Trophoblast cell (in vitro differentiated cells and primary cell): ENCODE measurements at regions not wholly inside any gene's neighbourhood (a gene's known extent, or its start where the extent isn't known, plus 50 kb on each side); places are given as distances from the start of the nearest gene placed in this dataset.

Experiments used
- DNase-seq, 2 donors: peaks; one replicate each; pipeline ENCODE4 v3.0.0-alpha.2; 2016
- H2AFZ ChIP-seq: 2 replicates; pipeline ENCODE4 v1.6.1; 2013; ENCODE audit warnings: low read length, moderate library complexity, mild to moderate bottlenecking; ENCODE audit not compliant: insufficient read depth, poor library complexity
- H2AK5ac ChIP-seq: 2 replicates; pipeline ENCODE4 v1.6.1; 2013; ENCODE audit warnings: mild to moderate bottlenecking, low read length
- H2BK120ac ChIP-seq: 2 replicates; pipeline ENCODE4 v1.6.1; 2013; ENCODE audit warnings: low read length, mild to moderate bottlenecking, moderate library complexity; ENCODE audit not compliant: insufficient read depth, poor library complexity
- H2BK12ac ChIP-seq: 2 replicates; pipeline ENCODE4 v1.6.1; 2013; ENCODE audit warnings: mild to moderate bottlenecking, low read length, moderate library complexity
- H2BK5ac ChIP-seq: 2 replicates; pipeline ENCODE4 v1.6.1; 2013; ENCODE audit warnings: low read length, low read depth, moderate library complexity, mild to moderate bottlenecking; ENCODE audit not compliant: poor library complexity
- H3K14ac ChIP-seq: 2 replicates; pipeline ENCODE4 v1.6.1; 2013; ENCODE audit warnings: mild to moderate bottlenecking, low read length
- H3K18ac ChIP-seq: 2 replicates; pipeline ENCODE4 v1.6.1; 2013; ENCODE audit warnings: mild to moderate bottlenecking, low read length
- H3K23ac ChIP-seq: 2 replicates; pipeline ENCODE4 v1.6.1; 2013; ENCODE audit warnings: low read length
- H3K27ac ChIP-seq: 2 replicates; pipeline ENCODE4 v1.5.1; 2013; ENCODE audit warnings: low read depth, mild to moderate bottlenecking, inconsistent platforms, low read length, moderate library complexity
- H3K27me3 ChIP-seq: 2 replicates; pipeline ENCODE4 v1.6.1; 2013; ENCODE audit warnings: inconsistent platforms, mild to moderate bottlenecking, low read length, moderate library complexity; ENCODE audit not compliant: insufficient read depth
- H3K36me3 ChIP-seq, 2 experiments: 1 replicate in 1 of 2; 2 replicates in 1 of 2; pipeline ENCODE4 v1.6.1; 2013; ENCODE audit warnings: low read length in 2 of 2, mild to moderate bottlenecking in 2 of 2, moderate library complexity in 1 of 2; ENCODE audit not compliant: insufficient read depth in 2 of 2, control insufficient read depth in 1 of 2
- H3K4ac ChIP-seq: 2 replicates; pipeline ENCODE4 v1.6.1; 2013; ENCODE audit warnings: low read depth, mild to moderate bottlenecking, low read length, moderate library complexity
- H3K4me1 ChIP-seq, 2 experiments: 1 replicate in 1 of 2; 2 replicates in 1 of 2; pipeline ENCODE4 v1.6.1; 2013; ENCODE audit warnings: low read length in 2 of 2, mild to moderate bottlenecking in 2 of 2, moderate library complexity in 1 of 2; ENCODE audit not compliant: insufficient read depth in 2 of 2, control insufficient read depth in 1 of 2
- H3K4me2 ChIP-seq: 2 replicates; pipeline ENCODE4 v1.6.1; 2013; ENCODE audit warnings: inconsistent platforms, mild to moderate bottlenecking, low read length, moderate library complexity
- H3K4me3 ChIP-seq: 2 replicates; pipeline ENCODE4 v1.5.1; 2013; ENCODE audit warnings: mild to moderate bottlenecking, low read depth, low read length, inconsistent platforms
- H3K79me1 ChIP-seq: one replicate; pipeline ENCODE4 v1.6.1; 2013; ENCODE audit warnings: low read length
- H3K79me2 ChIP-seq: 2 replicates; pipeline ENCODE4 v1.6.1; 2013; ENCODE audit warnings: low read length, mild to moderate bottlenecking; ENCODE audit not compliant: control insufficient read depth, insufficient read depth, poor library complexity
- H3K9ac ChIP-seq: 2 replicates; pipeline ENCODE4 v1.6.1; 2013; ENCODE audit warnings: mild to moderate bottlenecking, low read length
- H3K9me3 ChIP-seq: 2 replicates; pipeline ENCODE4 v1.6.1; 2013; ENCODE audit warnings: low read depth, mild to moderate bottlenecking, control low read depth, inconsistent platforms, low read length; ENCODE audit not compliant: insufficient read depth
- H4K12ac ChIP-seq: 2 replicates; pipeline ENCODE4 v1.6.1; 2013; ENCODE audit warnings: low read depth, mild to moderate bottlenecking, low read length, moderate library complexity
- H4K8ac ChIP-seq: 2 replicates; pipeline ENCODE4 v1.6.1; 2013; ENCODE audit warnings: low read depth, mild to moderate bottlenecking, low read length, moderate library complexity
- H4K91ac ChIP-seq: one replicate; pipeline ENCODE4 v1.6.1; 2013; ENCODE audit warnings: low read depth, mild to moderate bottlenecking, low read length, moderate library complexity
- WGBS: extraction: QIAGEN DNeasy Blood & Tissue Kit; methylation state at CpG from one replicate; pipeline ENCODE4 v1.1.7; 2013; ENCODE audit warnings: missing lambda C conversion rate; ENCODE audit not compliant: insufficient read length, insufficient coverage; ENCODE audit errors: extremely low coverage; 5-methylcytosine and 5-hydroxymethylcytosine counted together

- Histone ChIP-seq H3K4ac (no peak overlapping the region), H3K18ac (no peak overlapping the region), H3K27me3 (no peaks in the 10 kb centered on the region), H3K79me1 (no peaks in the 10 kb centered on the region), H4K8ac (no peak overlapping the region), H4K91ac (no peak overlapping the region), H3K9me3 (no peaks in the 10 kb centered on the region), H3K4me2 (no peak overlapping the region), H3K4me1 (no peaks in the 10 kb centered on the region), H2AFZ (no peak overlapping the region), H3K9ac (no peak overlapping the region), H4K12ac (no peak overlapping the region), H3K23ac (no peak overlapping the region), H2BK120ac (no peak overlapping the region), H3K4me3 (no peak overlapping the region), H3K79me2 (no peaks in the 10 kb centered on the region), H3K36me3 (no peaks in the 10 kb centered on the region), H2AK5ac (no peak overlapping the region), H3K14ac (no peak overlapping the region), H2BK12ac (no peak overlapping the region), H2BK5ac (no peak overlapping the region), H3K27ac (no peak overlapping the region)
- no CpG with 5 or more reads among the region's 4 CpGs for WGBS
- DNase-seq: no peak
These were observed 183.5 kb upstream of the GDNF start for GRCh38 chr5:38023371-38023770.

- DNase-seq: no peak
These were observed 182.8 kb upstream of the GDNF start for GRCh38 chr5:38022631-38023030.

GRCh38 chr5:38018016-38018415, 178.2 kb upstream of the GDNF start:
- Histone ChIP-seq H3K9ac (no peak overlapping the region), H2BK120ac (no peak overlapping the region), H3K4ac (no peak overlapping the region), H4K12ac (no peak overlapping the region), H3K79me2 (no peaks in the 10 kb centered on the region), H2AK5ac (no peak overlapping the region), H2BK5ac (no peak overlapping the region), H3K9me3 (no peaks in the 10 kb centered on the region), H3K18ac (no peak overlapping the region), H3K4me3 (no peak overlapping the region), H2BK12ac (no peak overlapping the region), H2AFZ (no peak overlapping the region), H3K36me3 (no peaks in the 10 kb centered on the region), H3K4me2 (no peak overlapping the region), H3K14ac (no peak overlapping the region), H3K4me1 (no peaks in the 10 kb centered on the region), H4K8ac (no peak overlapping the region), H3K27me3 (no peaks in the 10 kb centered on the region), H3K23ac (no peak overlapping the region), H3K27ac (no peak overlapping the region), H4K91ac (no peak overlapping the region), H3K79me1 (no peaks in the 10 kb centered on the region)
- WGBS: no CpG with 5 or more reads among the region's 6 CpGs
- DNase-seq: no peak

More at GRCh38 chr5:38022631-38023030, 182.8 kb upstream of the GDNF start:
- Histone ChIP-seq H3K27me3 (no peaks in the 10 kb centered on the region), H3K23ac (no peak overlapping the region), H3K4me3 (no peak overlapping the region), H4K12ac (no peak overlapping the region), H3K18ac (no peak overlapping the region), H4K8ac (no peak overlapping the region), H2AK5ac (no peak overlapping the region), H2BK120ac (no peak overlapping the region), H4K91ac (no peak overlapping the region), H3K4me2 (no peak overlapping the region), H2BK12ac (no peak overlapping the region), H3K4ac (no peak overlapping the region), H3K36me3 (no peaks in the 10 kb centered on the region), H3K79me1 (no peaks in the 10 kb centered on the region), H3K4me1 (no peaks in the 10 kb centered on the region), H3K9ac (no peak overlapping the region), H2BK5ac (no peak overlapping the region), H2AFZ (no peak overlapping the region), H3K79me2 (no peaks in the 10 kb centered on the region), H3K9me3 (no peaks in the 10 kb centered on the region), H3K14ac (no peak overlapping the region), H3K27ac (no peak overlapping the region)
- WGBS: no CpG with 5 or more reads among the region's 4 CpGs

- no peak overlapping the region for H4K12ac ChIP-seq
- H3K23ac ChIP-seq: no peak overlapping the region
- H3K79me2 ChIP-seq: no peaks in the 10 kb centered on the region
- no peaks in the 10 kb centered on the region for H3K36me3 ChIP-seq
- H3K18ac ChIP-seq: no peak overlapping the region
- no peak overlapping the region for H4K91ac ChIP-seq
- H3K4me2 ChIP-seq: no peak overlapping the region
- H3K4ac ChIP-seq: no peak overlapping the region
- H2BK5ac ChIP-seq: no peak overlapping the region
- no peak overlapping the region for H3K4me3 ChIP-seq
- H3K14ac ChIP-seq: no peak overlapping the region
- H2BK120ac ChIP-seq: no peak overlapping the region
- no peak overlapping the region for H4K8ac ChIP-seq
- H2AFZ ChIP-seq: no peak overlapping the region
- WGBS: no CpG with 5 or more reads among the region's 3 CpGs
- H2BK12ac ChIP-seq: no peak overlapping the region
- H3K4me1 ChIP-seq: no peaks in the 10 kb centered on the region
- no peak overlapping the region for H2AK5ac ChIP-seq
- no peaks in the 10 kb centered on the region for H3K9me3 ChIP-seq
- H3K9ac ChIP-seq: no peak overlapping the region
- no peaks in the 10 kb centered on the region for H3K27me3 ChIP-seq
- H3K79me1 ChIP-seq: no peaks in the 10 kb centered on the region
- no peak for DNase-seq
- H3K27ac ChIP-seq: no peak overlapping the region
These were observed 173.3 kb upstream of the GDNF start for GRCh38 chr5:38013107-38013506.
